CD4-positive, CD25-positive, alpha-beta regulatory T cell (primary cell): ENCODE measurements at regions not wholly inside any gene's neighbourhood (a gene's known extent, or its start where the extent isn't known, plus 50 kb on each side); places are given as distances from the start of the nearest gene placed in this dataset.

Source experiments
- ATAC-seq, 2 donors: fragments of 150-1000 bp; cut with Tn5 transposase; one replicate each; pipeline ENCODE4 v1.10.0; 2021; ENCODE audit warnings: low read depth in 2 of 2, moderate number of reproducible peaks in 2 of 2, moderate library complexity in 1 of 2
- DNase-seq, 3 donors: peaks; one replicate each; pipeline versions ENCODE4 v3.0.0 to v3.0.0-alpha.2; 2012 to 2022; ENCODE audit warnings: mixed read lengths in 1 of 3
- H3K27ac ChIP-seq: one replicate; pipeline ENCODE4 v1.7.0; 2013; ENCODE audit warnings: mild to moderate bottlenecking, low read length; ENCODE audit not compliant: insufficient read depth, poor library complexity, severe bottlenecking
- H3K27me3 ChIP-seq: one replicate; pipeline ENCODE4 v1.7.0; 2013; ENCODE audit warnings: low read length; ENCODE audit not compliant: control insufficient read depth, insufficient read depth
- H3K36me3 ChIP-seq: one replicate; pipeline ENCODE4 v1.7.0; 2013; ENCODE audit warnings: mild to moderate bottlenecking, low read length, moderate library complexity; ENCODE audit not compliant: control insufficient read depth, insufficient read depth
- H3K4me1 ChIP-seq: 2 replicates; pipeline ENCODE4 v1.7.0; 2013; ENCODE audit warnings: mild to moderate bottlenecking, low read length; ENCODE audit not compliant: insufficient read depth, control insufficient read depth, poor library complexity, severe bottlenecking
- H3K4me3 ChIP-seq: one replicate; pipeline ENCODE4 v1.7.0; 2013; ENCODE audit warnings: low read depth, mild to moderate bottlenecking, low read length, moderate library complexity
- H3K9me3 ChIP-seq, 2 experiments: 1 replicate in 1 of 2; 2 replicates in 1 of 2; pipeline ENCODE4 v1.7.0; 2013; ENCODE audit warnings: low read length in 2 of 2, mild to moderate bottlenecking in 1 of 2, moderate library complexity in 1 of 2; ENCODE audit not compliant: control insufficient read depth in 2 of 2
- H3K27ac Mint-ChIP-seq, 3 donors: one replicate each; pipeline ENCODE4 v1.8.0; 2020 to 2022; ENCODE audit warnings: mild to moderate bottlenecking in 3 of 3, mixed read lengths in 3 of 3, moderate library complexity in 2 of 3
- H3K27me3 Mint-ChIP-seq: one replicate; pipeline ENCODE4 v1.8.0; 2022; ENCODE audit warnings: mild to moderate bottlenecking, mixed read lengths
- H3K36me3 Mint-ChIP-seq: one replicate; pipeline ENCODE4 v1.8.0; 2020; ENCODE audit warnings: mixed read lengths
- H3K4me1 Mint-ChIP-seq, 4 donors: one replicate each; pipeline ENCODE4 v1.8.0; 2020 to 2022; ENCODE audit warnings: mixed read lengths in 4 of 4, mild to moderate bottlenecking in 1 of 4
- H3K4me3 Mint-ChIP-seq, 4 donors: one replicate each; pipeline ENCODE4 v1.8.0; 2020 to 2022; ENCODE audit warnings: mild to moderate bottlenecking in 4 of 4, mixed read lengths in 4 of 4, moderate library complexity in 3 of 4
- H3K9me3 Mint-ChIP-seq, 7 donors: one replicate each; pipeline ENCODE4 v1.8.0; 2020 to 2022; ENCODE audit warnings: mixed read lengths in 7 of 7, mild to moderate bottlenecking in 3 of 7, moderate library complexity in 2 of 7

DNA sequence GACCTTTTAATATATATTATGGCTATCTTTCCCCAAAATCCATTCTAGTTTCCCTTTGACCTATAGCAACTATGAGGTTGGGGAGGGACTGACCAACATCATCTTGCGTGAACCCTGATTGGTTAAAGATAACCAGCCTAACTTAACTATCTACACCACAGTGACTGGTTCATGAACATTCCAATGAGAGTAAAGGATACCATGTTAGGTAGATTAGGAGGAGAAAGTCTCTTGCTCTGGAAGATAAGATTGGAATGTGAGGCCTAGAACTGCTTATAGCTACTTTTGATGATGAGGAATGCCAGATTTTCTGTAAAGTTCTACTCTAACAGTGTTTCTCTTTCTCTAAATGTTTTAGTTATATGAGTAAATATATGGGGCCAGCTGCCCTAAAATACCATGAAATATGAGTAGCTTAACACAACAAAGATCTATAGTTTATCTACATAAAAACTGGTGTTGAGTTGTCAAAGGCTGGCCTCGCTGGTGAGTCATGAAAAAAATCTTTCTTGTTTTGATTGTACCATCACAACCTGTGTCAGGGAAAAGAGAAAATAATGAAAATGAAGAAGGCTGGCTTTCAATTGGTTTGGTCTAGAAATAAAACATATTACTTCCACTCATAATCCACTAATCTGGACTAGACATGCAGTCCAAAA lies 481.4 kb downstream of the NSUN3 start:
- Mint-ChIP-seq H3K27ac (no peak overlapping the region), H3K36me3 (no peaks in the 10 kb centered on the region), H3K27me3 (no peaks in the 10 kb centered on the region), H3K4me3 (no peak overlapping the region), H3K4me1 (no peaks in the 10 kb centered on the region), H3K9me3 (peaks cover 4 to 11% (median 5%) of the 10 kb centered on the region in 7 donors)
- Histone ChIP-seq H3K4me1 (no peaks in the 10 kb centered on the region), H3K4me3 (no peak overlapping the region), H3K9me3 (peaks cover 0 to 10% of the 10 kb centered on the region in 2 experiments), H3K36me3 (no peaks in the 10 kb centered on the region), H3K27me3 (no peaks in the 10 kb centered on the region), H3K27ac (no peak overlapping the region)
- DNase-seq (no peak), ATAC-seq (no peak)

GRCh38 chr3:94548581-94549316 lies 485.9 kb downstream of the NSUN3 start:
- Mint-ChIP-seq H3K4me3 (no peak overlapping the region), H3K9me3 (peaks cover 0 to 34% (median 9%) of the 10 kb centered on the region in 7 donors), H3K36me3 (no peaks in the 10 kb centered on the region), H3K27me3 (no peaks in the 10 kb centered on the region), H3K4me1 (no peaks in the 10 kb centered on the region), H3K27ac (no peak overlapping the region)
- Histone ChIP-seq H3K36me3 (no peaks in the 10 kb centered on the region), H3K27me3 (no peaks in the 10 kb centered on the region), H3K4me1 (no peaks in the 10 kb centered on the region), H3K9me3 (peaks cover 0 to 11% of the 10 kb centered on the region in 2 experiments), H3K27ac (no peak overlapping the region), H3K4me3 (no peak overlapping the region)
- no peak for DNase-seq
- no peak for ATAC-seq

DNA sequence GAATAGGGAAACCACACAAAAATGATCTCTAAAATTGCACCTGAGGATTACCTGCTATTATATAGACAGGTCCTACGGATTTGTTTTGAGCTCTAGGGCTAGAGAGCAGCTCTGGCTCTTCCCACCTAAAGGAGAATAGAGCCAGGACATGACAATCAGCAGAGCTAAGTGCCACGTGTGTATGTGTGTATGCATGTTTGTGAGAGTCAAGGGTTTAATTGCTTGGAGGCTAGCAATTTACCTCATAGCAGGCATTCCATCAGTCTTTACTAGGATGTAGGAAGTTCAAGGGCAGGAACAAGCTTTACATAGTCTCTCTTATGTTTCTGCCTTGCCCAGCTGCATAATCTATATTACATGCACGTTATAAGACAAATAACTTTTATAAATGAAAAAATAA lies 498.2 kb downstream of the NSUN3 start:
- H3K4me3 ChIP-seq: no peak overlapping the region
- Mint-ChIP-seq H3K4me3 (no peak overlapping the region), H3K4me1 (no peaks in the 10 kb centered on the region), H3K27ac (no peak overlapping the region), H3K9me3 (peaks cover 0 to 8% (median 2%) of the 10 kb centered on the region in 7 donors), H3K27me3 (no peaks in the 10 kb centered on the region), H3K36me3 (no peaks in the 10 kb centered on the region)
- no peaks in the 10 kb centered on the region for H3K4me1 ChIP-seq
- no peaks in the 10 kb centered on the region for H3K36me3 ChIP-seq
- H3K27ac ChIP-seq: no peak overlapping the region
- DNase-seq (no peak), ATAC-seq (no peak)
- no peaks in the 10 kb centered on the region for H3K9me3 ChIP-seq
- H3K27me3 ChIP-seq: no peaks in the 10 kb centered on the region

DNA sequence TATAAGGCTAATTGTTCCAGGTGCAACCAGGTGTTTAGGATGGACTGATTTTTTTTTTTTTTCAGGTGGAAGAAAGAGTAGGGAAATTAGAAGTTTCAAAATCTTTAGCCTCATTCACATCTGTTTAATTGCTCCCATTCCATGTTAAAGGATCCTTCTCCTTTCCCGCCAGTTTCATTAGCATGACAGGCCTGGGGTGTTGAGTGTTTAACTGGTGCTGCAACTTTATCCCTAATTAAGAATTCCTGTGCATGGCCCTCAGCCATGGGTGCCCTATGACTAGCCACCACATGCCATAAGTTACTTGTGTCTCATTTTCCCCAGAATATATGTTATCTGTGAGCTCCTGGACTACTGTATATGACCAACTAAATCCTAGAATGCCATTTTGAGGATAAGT lies 501.4 kb downstream of the NSUN3 start:
- Histone ChIP-seq H3K4me3 (no peak overlapping the region), H3K4me1 (no peaks in the 10 kb centered on the region), H3K36me3 (no peaks in the 10 kb centered on the region), H3K27ac (no peak overlapping the region), H3K27me3 (no peaks in the 10 kb centered on the region), H3K9me3 (no peaks in the 10 kb centered on the region)
- Mint-ChIP-seq H3K27ac (no peak overlapping the region), H3K9me3 (peaks cover 0 to 11% (median 2%) of the 10 kb centered on the region in 7 donors), H3K4me1 (no peaks in the 10 kb centered on the region), H3K27me3 (no peaks in the 10 kb centered on the region), H3K4me3 (no peak overlapping the region), H3K36me3 (no peaks in the 10 kb centered on the region)
- DNase-seq: no peak
- no peak for ATAC-seq

- ATAC-seq: no peak
- Mint-ChIP-seq H3K4me3 (no peak overlapping the region), H3K27ac (no peak overlapping the region), H3K27me3 (no peaks in the 10 kb centered on the region), H3K4me1 (no peaks in the 10 kb centered on the region), H3K9me3 (peaks cover 0 to 8% (median 4%) of the 10 kb centered on the region in 7 donors), H3K36me3 (no peaks in the 10 kb centered on the region)
- no peak overlapping the region for H3K27ac ChIP-seq
- H3K36me3 ChIP-seq: no peaks in the 10 kb centered on the region
- no peak overlapping the region for H3K4me3 ChIP-seq
- no peaks in the 10 kb centered on the region for H3K4me1 ChIP-seq
- no peaks in the 10 kb centered on the region for H3K27me3 ChIP-seq
- no peaks in the 10 kb centered on the region for H3K9me3 ChIP-seq
- DNase-seq: no peak
These were observed 505.2 kb downstream of the NSUN3 start for GRCh38 chr3:94568041-94568440.

- Mint-ChIP-seq H3K4me3 (no peak overlapping the region), H3K27ac (no peak overlapping the region), H3K36me3 (no peaks in the 10 kb centered on the region), H3K4me1 (no peaks in the 10 kb centered on the region), H3K27me3 (no peaks in the 10 kb centered on the region), H3K9me3 (peaks cover 0 to 12% (median 5%) of the 10 kb centered on the region in 7 donors)
- Histone ChIP-seq H3K27me3 (no peaks in the 10 kb centered on the region), H3K36me3 (no peaks in the 10 kb centered on the region), H3K9me3 (no peaks in the 10 kb centered on the region), H3K4me1 (no peaks in the 10 kb centered on the region), H3K27ac (no peak overlapping the region), H3K4me3 (no peak overlapping the region)
- DNase-seq: no peak
- no peak for ATAC-seq
These were observed 510.5 kb downstream of the NSUN3 start for GRCh38 chr3:94573337-94573736.

GRCh38 chr3:94587291-94587690 lies 524.4 kb downstream of the NSUN3 start:
- no peak overlapping the region for H3K27ac Mint-ChIP-seq
- H3K4me3 ChIP-seq: no peak overlapping the region
- H3K9me3 ChIP-seq: peaks cover 0 to 3% of the 10 kb centered on the region in 2 experiments
- no peak overlapping the region for H3K27ac ChIP-seq
- no peaks in the 10 kb centered on the region for H3K4me1 Mint-ChIP-seq
- H3K4me1 ChIP-seq: no peaks in the 10 kb centered on the region
- H3K9me3 Mint-ChIP-seq: peaks cover 0 to 27% (median 5%) of the 10 kb centered on the region in 7 donors
- no peaks in the 10 kb centered on the region for H3K27me3 Mint-ChIP-seq
- H3K36me3 Mint-ChIP-seq: no peaks in the 10 kb centered on the region
- H3K36me3 ChIP-seq: no peaks in the 10 kb centered on the region
- H3K27me3 ChIP-seq: no peaks in the 10 kb centered on the region
- no peak overlapping the region for H3K4me3 Mint-ChIP-seq
- DNase-seq (no peak), ATAC-seq (no peak)
